ENCODE measurements at regions not wholly inside any gene's neighbourhood (a gene's known extent, or its start where the extent isn't known, plus 50 kb on each side); places are given as distances from the start of the nearest gene placed in this dataset.

DNA sequence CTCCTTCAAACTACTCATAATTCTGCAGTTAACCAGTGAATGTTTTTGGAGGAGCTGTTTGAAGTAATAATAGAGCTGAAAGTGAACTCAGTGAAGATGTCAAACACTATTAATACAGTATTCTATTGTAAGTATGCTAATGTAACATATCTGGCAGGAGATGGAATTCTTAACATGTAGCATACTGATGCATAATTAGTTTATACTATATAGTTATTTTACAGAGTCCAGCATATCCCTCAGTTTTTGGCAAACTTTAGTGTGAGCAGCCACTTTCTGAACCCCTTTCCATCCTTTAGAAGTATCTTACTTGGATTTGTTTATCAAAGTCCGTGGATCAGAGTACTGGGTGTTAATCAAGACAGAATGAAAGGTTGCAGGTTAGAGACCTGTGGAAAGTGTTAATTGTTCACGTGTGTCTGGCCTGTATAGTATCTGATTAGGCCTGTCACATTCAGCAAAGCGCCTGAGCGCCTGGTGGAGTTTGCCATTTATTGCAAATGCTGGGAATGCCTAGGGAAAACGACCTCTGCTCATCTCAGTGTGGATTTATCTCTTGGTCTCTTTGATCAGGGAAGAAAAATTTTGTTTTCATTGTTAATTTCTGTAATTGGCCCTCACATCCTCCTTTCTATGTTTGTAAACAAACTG, 251.7 kb upstream of the MAD2L1 start:
- Histone ChIP-seq H3K36me3 (no peaks in the 10 kb centered on the region), H3K4me1 (peaks cover 7% of the 10 kb centered on the region), H3K27ac (replicated peaks) (no peak overlapping the region), H3K9me3 (replicated peaks) (no peaks in the 10 kb centered on the region), H3K27me3 (ENCODE audit: low read depth) (no peaks in the 10 kb centered on the region), H3K4me3 (no peak overlapping the region)
- TF ChIP-seq, protein P1, sequence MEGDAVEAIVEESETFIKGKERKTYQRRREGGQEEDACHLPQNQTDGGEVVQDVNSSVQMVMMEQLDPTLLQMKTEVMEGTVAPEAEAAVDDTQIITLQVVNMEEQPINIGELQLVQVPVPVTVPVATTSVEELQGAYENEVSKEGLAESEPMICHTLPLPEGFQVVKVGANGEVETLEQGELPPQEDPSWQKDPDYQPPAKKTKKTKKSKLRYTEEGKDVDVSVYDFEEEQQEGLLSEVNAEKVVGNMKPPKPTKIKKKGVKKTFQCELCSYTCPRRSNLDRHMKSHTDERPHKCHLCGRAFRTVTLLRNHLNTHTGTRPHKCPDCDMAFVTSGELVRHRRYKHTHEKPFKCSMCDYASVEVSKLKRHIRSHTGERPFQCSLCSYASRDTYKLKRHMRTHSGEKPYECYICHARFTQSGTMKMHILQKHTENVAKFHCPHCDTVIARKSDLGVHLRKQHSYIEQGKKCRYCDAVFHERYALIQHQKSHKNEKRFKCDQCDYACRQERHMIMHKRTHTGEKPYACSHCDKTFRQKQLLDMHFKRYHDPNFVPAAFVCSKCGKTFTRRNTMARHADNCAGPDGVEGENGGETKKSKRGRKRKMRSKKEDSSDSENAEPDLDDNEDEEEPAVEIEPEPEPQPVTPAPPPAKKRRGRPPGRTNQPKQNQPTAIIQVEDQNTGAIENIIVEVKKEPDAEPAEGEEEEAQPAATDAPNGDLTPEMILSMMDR (IDR thresholded peaks at IDR 0.05; ENCODE audit: borderline replicate concordance), result no peak
- no peak for DNase-seq
- intact Hi-C loops (cut with micrococcal nuclease), result no loop called here

DNA sequence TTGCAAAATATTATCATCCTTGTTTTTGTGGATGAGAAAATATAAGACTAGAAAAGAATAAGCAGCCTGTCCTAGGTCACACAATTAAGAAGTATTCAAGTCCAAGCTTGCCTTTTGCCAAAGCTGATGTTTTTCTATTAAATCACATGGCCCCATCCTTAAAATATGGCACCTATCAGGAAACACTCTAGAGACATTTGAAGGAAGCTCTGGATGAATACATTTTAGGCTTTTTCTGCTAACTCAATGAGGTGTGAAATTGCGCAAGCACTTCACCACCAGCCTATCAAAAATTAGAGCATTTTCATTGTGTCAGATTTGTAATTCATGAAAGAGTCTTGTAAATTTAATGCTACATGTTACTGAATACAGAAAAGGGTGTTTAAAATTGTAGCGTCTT, 251.1 kb upstream of the MAD2L1 start:
- TF ChIP-seq, protein P1 (IDR thresholded peaks at IDR 0.05; ENCODE audit: borderline replicate concordance), result no peak
- no peak overlapping the region for H3K4me3 ChIP-seq
- intact Hi-C loops (cut with micrococcal nuclease), result no loop called here
- no peaks in the 10 kb centered on the region for H3K27me3 ChIP-seq (ENCODE audit: low read depth)
- H3K9me3 ChIP-seq (replicated peaks), result no peaks in the 10 kb centered on the region
- no peak for DNase-seq
- H3K27ac ChIP-seq (replicated peaks), result no peak overlapping the region
- H3K36me3 ChIP-seq, result no peaks in the 10 kb centered on the region
- H3K4me1 ChIP-seq, result peaks cover 7% of the 10 kb centered on the region

DNA sequence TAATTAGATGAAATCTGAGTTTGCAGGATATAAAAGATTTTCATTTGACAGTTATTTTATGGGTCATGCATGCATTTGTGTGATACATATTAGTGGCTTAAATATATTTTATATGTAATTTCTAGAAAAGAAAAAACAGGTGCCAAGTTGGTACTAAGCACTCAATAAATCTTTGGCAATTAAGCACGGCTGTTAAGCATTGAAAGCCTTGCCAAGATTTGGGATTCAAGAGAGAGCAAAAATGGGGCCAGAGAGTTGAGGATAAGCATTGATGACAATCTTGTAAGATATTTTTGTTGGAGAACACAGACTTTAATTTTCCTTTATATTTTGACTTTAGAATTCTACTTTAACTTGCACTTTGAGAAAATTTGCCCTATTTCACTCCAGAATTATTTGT, 249.8 kb upstream of the MAD2L1 start:
- no peak for DNase-seq
- Histone ChIP-seq H3K9me3 (replicated peaks) (no peaks in the 10 kb centered on the region), H3K27ac (replicated peaks) (no peak overlapping the region), H3K4me3 (no peak overlapping the region), H3K27me3 (ENCODE audit: low read depth) (no peaks in the 10 kb centered on the region), H3K36me3 (no peaks in the 10 kb centered on the region), H3K4me1 (peaks cover 7% of the 10 kb centered on the region)
- TF ChIP-seq, protein P1 (IDR thresholded peaks at IDR 0.05; ENCODE audit: borderline replicate concordance), result no peak
- intact Hi-C loops (cut with micrococcal nuclease), result no loop called here

DNA sequence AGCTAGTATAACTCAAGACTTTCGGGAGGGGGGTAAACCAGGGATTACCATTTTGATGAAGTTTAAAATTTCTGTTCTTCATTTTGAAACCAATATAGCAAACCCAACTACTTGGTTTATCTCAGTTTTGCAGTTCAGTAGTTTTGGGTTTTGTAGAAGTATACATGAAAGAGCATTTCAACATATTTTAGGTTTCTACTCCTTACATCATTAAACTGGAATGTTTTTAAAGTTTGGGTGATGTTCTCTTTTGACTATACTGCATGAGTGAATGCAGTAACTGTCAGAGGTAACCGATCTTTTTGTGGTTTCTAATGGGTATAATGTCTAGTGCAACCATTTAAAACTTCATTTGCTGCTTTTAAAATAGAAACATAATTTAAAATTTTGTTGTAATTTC, 248.3 kb upstream of the MAD2L1 start:
- Histone ChIP-seq H3K36me3 (no peaks in the 10 kb centered on the region), H3K9me3 (replicated peaks) (no peaks in the 10 kb centered on the region), H3K27ac (replicated peaks) (no peak overlapping the region), H3K4me1 (peaks cover 7% of the 10 kb centered on the region), H3K27me3 (ENCODE audit: low read depth) (no peaks in the 10 kb centered on the region), H3K4me3 (no peak overlapping the region)
- intact Hi-C loops (cut with micrococcal nuclease), result no loop called here
- DNase-seq, result no peak
- TF ChIP-seq, protein P1 (IDR thresholded peaks at IDR 0.05; ENCODE audit: borderline replicate concordance), result no peak

DNA sequence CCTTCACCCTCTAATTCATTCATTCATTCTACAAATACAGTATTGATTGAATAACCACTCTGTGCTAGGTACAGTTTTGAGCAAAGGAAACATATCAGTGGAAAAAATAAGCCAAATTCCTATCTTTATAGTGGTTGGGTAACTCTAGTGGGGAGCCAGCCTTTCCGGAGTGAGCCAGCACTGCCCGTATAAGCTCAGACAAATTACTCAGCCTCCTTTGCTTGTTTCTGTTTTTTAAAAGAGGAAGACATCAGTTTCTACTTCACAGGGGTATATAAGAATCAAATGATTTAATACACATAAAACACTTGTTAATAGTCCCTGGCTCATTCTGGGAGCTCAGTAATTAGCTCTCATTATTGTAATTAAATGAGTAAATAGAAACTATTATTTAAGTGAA, 238.2 kb upstream of the MAD2L1 start:
- Histone ChIP-seq H3K27me3 (ENCODE audit: low read depth) (no peaks in the 10 kb centered on the region), H3K36me3 (no peaks in the 10 kb centered on the region), H3K4me1 (no peaks in the 10 kb centered on the region), H3K27ac (replicated peaks) (no peak overlapping the region), H3K9me3 (replicated peaks) (no peaks in the 10 kb centered on the region), H3K4me3 (no peak overlapping the region)
- TF ChIP-seq, protein P1 (IDR thresholded peaks at IDR 0.05; ENCODE audit: borderline replicate concordance), result no peak
- DNase-seq, result no peak
- intact Hi-C loops (cut with micrococcal nuclease), result no loop called here

All from left ventricle myocardium inferior (tissue), 1 donor.